Cardiac fibroblast (primary cell): ENCODE measurements at regions not wholly inside any gene's neighbourhood (a gene's known extent, or its start where the extent isn't known, plus 50 kb on each side); places are given as distances from the start of the nearest gene placed in this dataset.

Experiments
- DNase-seq, 2 donors: peaks; one replicate each; pipeline versions ENCODE4 v3.0.0 to v3.0.0-alpha.2; 2010; ENCODE audit warnings: low read depth in 2 of 2
- H3K4me3 ChIP-seq, 2 donors: replicated peaks in 1 of 2; 1 replicate in 1 of 2; 2 replicates in 1 of 2; pipeline ENCODE4 v1.5.1; 2011; ENCODE audit warnings: low read depth in 2 of 2, low read length in 2 of 2, mild to moderate bottlenecking in 2 of 2, moderate library complexity in 1 of 2
- CTCF ChIP-seq: IDR thresholded peaks from one replicate; pipeline ENCODE4 v1.5.1; 2011; ENCODE audit warnings: low read depth, mild to moderate bottlenecking, low read length, inconsistent platforms

- TF ChIP-seq CTCF, result no peak
- H3K4me3 ChIP-seq, result no peak overlapping the region
- no peak for DNase-seq
Measured at GRCh38 chr18:57891707-57892391, 88.7 kb upstream of the ATP8B1 start.

- TF ChIP-seq CTCF, result no peak
- H3K4me3 ChIP-seq, result no peak overlapping the region
- DNase-seq, result no peak
Measured at GRCh38 chr18:57890266-57890665, 87.2 kb upstream of the ATP8B1 start.

- TF ChIP-seq CTCF, result no peak
- no peak for DNase-seq
- no peak overlapping the region for H3K4me3 ChIP-seq
Measured at GRCh38 chr18:57889841-57890240, 86.7 kb upstream of the ATP8B1 start.

GRCh38 chr18:57887543-57888383 lies 84.6 kb upstream of the ATP8B1 start:
- no peak overlapping the region for H3K4me3 ChIP-seq
- no peak for DNase-seq
- TF ChIP-seq CTCF, result no peak

- peak in 1 of 2 donors; percentile 47 for DNase-seq
- H3K4me3 ChIP-seq, result no peak overlapping the region
- no peak for TF ChIP-seq CTCF
Measured at GRCh38 chr18:57885931-57886330, 82.8 kb upstream of the ATP8B1 start.

GRCh38 chr18:57882465-57882864 lies 79.3 kb upstream of the ATP8B1 start:
- no peak for TF ChIP-seq CTCF
- no peak overlapping the region for H3K4me3 ChIP-seq
- no peak for DNase-seq
